ENCODE measurements at regions not wholly inside any gene's neighbourhood (a gene's known extent, or its start where the extent isn't known, plus 50 kb on each side); places are given as distances from the start of the nearest gene placed in this dataset.

DNA sequence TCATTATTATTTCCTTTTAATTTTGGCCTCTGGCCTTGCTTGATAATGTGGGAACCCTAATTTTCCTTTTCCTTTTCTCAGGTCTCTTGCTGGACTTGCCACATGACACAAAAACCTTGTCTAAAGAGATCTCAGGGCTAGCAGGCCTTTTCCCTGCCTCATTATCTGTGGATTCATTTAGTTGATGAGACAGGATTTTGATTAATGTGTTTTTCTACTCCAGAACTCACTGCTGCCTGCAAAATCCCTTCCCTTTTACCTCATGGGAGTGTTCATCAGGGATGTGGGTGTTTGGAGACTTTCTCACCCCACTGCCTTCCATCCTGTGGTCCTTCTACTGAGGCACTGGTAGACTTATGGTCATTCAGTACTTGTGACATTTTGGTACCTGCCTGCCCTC is 56.2 kb upstream of the MAMDC2 start:
- H3K4me3 ChIP-seq: no peak overlapping the region
- no peak overlapping the region for H3K27ac ChIP-seq
- no peaks in the 10 kb centered on the region for H3K27me3 ChIP-seq
- no peak for DNase-seq
- TF ChIP-seq POLR2A (IDR thresholded peaks at IDR 0.05): no peak
- TF ChIP-seq, protein P1, sequence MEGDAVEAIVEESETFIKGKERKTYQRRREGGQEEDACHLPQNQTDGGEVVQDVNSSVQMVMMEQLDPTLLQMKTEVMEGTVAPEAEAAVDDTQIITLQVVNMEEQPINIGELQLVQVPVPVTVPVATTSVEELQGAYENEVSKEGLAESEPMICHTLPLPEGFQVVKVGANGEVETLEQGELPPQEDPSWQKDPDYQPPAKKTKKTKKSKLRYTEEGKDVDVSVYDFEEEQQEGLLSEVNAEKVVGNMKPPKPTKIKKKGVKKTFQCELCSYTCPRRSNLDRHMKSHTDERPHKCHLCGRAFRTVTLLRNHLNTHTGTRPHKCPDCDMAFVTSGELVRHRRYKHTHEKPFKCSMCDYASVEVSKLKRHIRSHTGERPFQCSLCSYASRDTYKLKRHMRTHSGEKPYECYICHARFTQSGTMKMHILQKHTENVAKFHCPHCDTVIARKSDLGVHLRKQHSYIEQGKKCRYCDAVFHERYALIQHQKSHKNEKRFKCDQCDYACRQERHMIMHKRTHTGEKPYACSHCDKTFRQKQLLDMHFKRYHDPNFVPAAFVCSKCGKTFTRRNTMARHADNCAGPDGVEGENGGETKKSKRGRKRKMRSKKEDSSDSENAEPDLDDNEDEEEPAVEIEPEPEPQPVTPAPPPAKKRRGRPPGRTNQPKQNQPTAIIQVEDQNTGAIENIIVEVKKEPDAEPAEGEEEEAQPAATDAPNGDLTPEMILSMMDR (IDR thresholded peaks at IDR 0.05): no peak
- H3K9me3 ChIP-seq: no peaks in the 10 kb centered on the region
- no peaks in the 10 kb centered on the region for H3K4me1 ChIP-seq
- no peaks in the 10 kb centered on the region for H3K36me3 ChIP-seq

- DNase-seq: no peak
- Histone ChIP-seq H3K4me1 (no peaks in the 10 kb centered on the region), H3K27ac (no peak overlapping the region), H3K4me3 (no peak overlapping the region), H3K36me3 (no peaks in the 10 kb centered on the region), H3K27me3 (no peaks in the 10 kb centered on the region), H3K9me3 (no peaks in the 10 kb centered on the region)
- TF ChIP-seq POLR2A (IDR thresholded peaks at IDR 0.05): no peak
- TF ChIP-seq, protein P1 (IDR thresholded peaks at IDR 0.05): no peak
These were observed 50.5 kb upstream of the MAMDC2 start for GRCh38 chr9:69993110-69993509.

Data from Peyer's patch (tissue), 4 donors.